A673 (cell line): ENCODE measurements at regions not wholly inside any gene's neighbourhood (a gene's known extent, or its start where the extent isn't known, plus 50 kb on each side); places are given as distances from the start of the nearest gene placed in this dataset.
"Not testable (repeated sequence)": the region's sequence is repeated elsewhere in the genome, so short reads cannot be mapped to it uniquely, and the experiment has no call there.

Experiments used
- BruUV-seq: library from RNA; stranded (reverse); fragments of 400-500 nt; replicated peaks from 2 replicates; lab custom pipeline; 2021; lab: Mats Ljungman, UMichigan
- CTCF ChIA-PET: fragments of 300-600 bp; sonication (Branson Sonifier 250); formaldehyde crosslinking; loops from one replicate; lab custom pipeline; 2022; ENCODE audit warnings: antibody characterized with exemption; lab: Charles Lee
- POLR2A ChIA-PET: fragments of 300-600 bp; sonication (Branson Sonifier 250); formaldehyde crosslinking; loops from one replicate; lab custom pipeline; 2022; ENCODE audit warnings: antibody characterized with exemption; ENCODE audit not compliant: low non-redundant PET; lab: Charles Lee
- DNase-seq: peaks from one replicate; pipeline ENCODE4 v3.0.0-alpha.2; 2015; ENCODE audit warnings: low spot score
- H3K27ac ChIP-seq: fragments of 200-600 bp; sonication (generic); 2 replicates; pipeline ENCODE4 v1.5.1; 2016; ENCODE audit warnings: mixed run types, low read depth, mild to moderate bottlenecking, mixed read lengths, antibody characterized with exemption, low read length; ENCODE audit not compliant: poor library complexity, severe bottlenecking
- H3K27me3 ChIP-seq: fragments of 200-600 bp; sonication (generic); replicated peaks from 2 replicates; pipeline ENCODE4 v1.6.1; 2017; ENCODE audit warnings: mixed run types, low read depth, mild to moderate bottlenecking, mixed read lengths, antibody characterized with exemption, low read length; ENCODE audit not compliant: insufficient read depth, poor library complexity
- H3K36me3 ChIP-seq: fragments of 200-600 bp; sonication (generic); 2 replicates; pipeline ENCODE4 v1.6.1; 2016; ENCODE audit warnings: mixed run types, mild to moderate bottlenecking, mixed read lengths, antibody characterized with exemption, low read length; ENCODE audit not compliant: insufficient read depth, poor library complexity, severe bottlenecking
- H3K4me1 ChIP-seq: fragments of 200-600 bp; sonication (generic); 2 replicates; pipeline ENCODE4 v1.6.1; 2017; ENCODE audit warnings: mixed run types, mild to moderate bottlenecking, mixed read lengths, antibody characterized with exemption, low read length; ENCODE audit not compliant: insufficient read depth, poor library complexity, severe bottlenecking
- H3K4me3 ChIP-seq: fragments of 200-600 bp; sonication (generic); 2 replicates; pipeline ENCODE4 v1.5.1; 2016; ENCODE audit warnings: low read depth, mixed run types, mild to moderate bottlenecking, mixed read lengths, low read length; ENCODE audit not compliant: poor library complexity, severe bottlenecking
- H3K9me3 ChIP-seq: fragments of 200-600 bp; sonication (generic); 2 replicates; pipeline ENCODE4 v1.6.1; 2016; ENCODE audit warnings: mixed run types, low read depth, mild to moderate bottlenecking, mixed read lengths, antibody characterized with exemption, low read length; ENCODE audit not compliant: poor library complexity, severe bottlenecking
- CTCF ChIP-seq: fragments of 300-800, 200-600 bp; sonication (generic); conservative IDR thresholded peaks from 2 replicates; pipeline ENCODE4 v1.5.1; 2017; ENCODE audit warnings: low read depth, mild to moderate bottlenecking, antibody characterized with exemption, low read length, moderate library complexity, mixed read lengths
- EZH2 ChIP-seq: fragments of 200-600 bp; sonication (generic); IDR thresholded peaks from 2 replicates; pipeline ENCODE4 v1.6.1; 2017; ENCODE audit warnings: borderline replicate concordance, low read depth, mild to moderate bottlenecking, mixed read lengths, antibody characterized with exemption, low read length; ENCODE audit not compliant: poor library complexity, severe bottlenecking
- intact Hi-C: fragments of 100-400 bp; cut with micrococcal nuclease; formaldehyde crosslinking; loops from one replicate; pipeline ENCODE4 v1.10.0; 2022; ENCODE audit not compliant: unreplicated experiment

DNA sequence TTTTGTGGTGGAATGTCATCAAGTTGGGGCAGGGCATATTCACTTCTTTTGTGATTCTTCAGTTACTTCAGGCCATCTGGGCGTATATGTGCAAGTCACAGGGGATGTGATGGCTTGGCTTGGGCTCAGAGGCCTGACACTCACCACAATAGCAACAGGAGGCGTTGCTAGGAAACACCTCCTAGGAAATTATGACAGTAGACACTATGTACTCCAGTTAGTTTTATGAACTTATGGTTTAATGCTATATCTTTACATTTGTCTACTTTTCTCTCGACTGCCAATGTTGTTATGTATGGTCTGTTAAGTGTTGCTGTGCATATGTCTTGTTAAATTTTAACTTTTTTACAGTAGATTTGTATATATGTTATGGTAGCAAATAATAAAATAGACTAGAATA, 788.7 kb upstream of the GOT2 start:
- DNase-seq: no peak
- ChIA-PET POLR2A (no interaction called here), CTCF (no interaction called here)
- intact Hi-C loops: no loop called here
- Histone ChIP-seq H3K4me1 (no peaks in the 10 kb centered on the region), H3K36me3 (no peaks in the 10 kb centered on the region), H3K27me3 (no peaks in the 10 kb centered on the region), H3K4me3 (no peak overlapping the region), H3K9me3 (no peaks in the 10 kb centered on the region), H3K27ac (no peak overlapping the region)
- TF ChIP-seq CTCF: no peak
- no peak for TF ChIP-seq EZH2
- no TSS peak for BruUV-seq

GRCh38 chr16:59518721-59519120, 784.6 kb upstream of the GOT2 start:
- intact Hi-C loops, CTCF ChIA-PET, H3K4me3 ChIP-seq, POLR2A ChIA-PET, BruUV-seq, H3K9me3 ChIP-seq, H3K27me3 ChIP-seq, DNase-seq, H3K36me3 ChIP-seq, H3K27ac ChIP-seq, H3K4me1 ChIP-seq: not testable (repeated sequence)

GRCh38 chr16:59514651-59515050, 780.5 kb upstream of the GOT2 start:
- Histone ChIP-seq H3K9me3 (no peaks in the 10 kb centered on the region), H3K4me3 (no peak overlapping the region), H3K27ac (no peak overlapping the region), H3K27me3 (no peaks in the 10 kb centered on the region), H3K4me1 (no peaks in the 10 kb centered on the region), H3K36me3 (no peaks in the 10 kb centered on the region)
- TF ChIP-seq CTCF: no peak
- TF ChIP-seq EZH2: no peak
- POLR2A ChIA-PET: no interaction called here
- intact Hi-C loops: no loop called here
- BruUV-seq: no TSS peak
- DNase-seq: no peak
- CTCF ChIA-PET: no interaction called here

- Histone ChIP-seq H3K36me3 (no peaks in the 10 kb centered on the region), H3K9me3 (no peaks in the 10 kb centered on the region), H3K27ac (no peak overlapping the region), H3K4me1 (no peaks in the 10 kb centered on the region), H3K4me3 (no peak overlapping the region), H3K27me3 (no peaks in the 10 kb centered on the region)
- CTCF ChIA-PET: no interaction called here
- DNase-seq: no peak
- no peak for TF ChIP-seq CTCF
- TF ChIP-seq EZH2: no peak
- intact Hi-C loops: no loop called here
- no TSS peak for BruUV-seq
- POLR2A ChIA-PET: no interaction called here
Observed at GRCh38 chr16:59510008-59510424, 775.9 kb upstream of the GOT2 start.
